HepG2 (cell line): ENCODE measurements at regions not wholly inside any gene's neighbourhood (a gene's known extent, or its start where the extent isn't known, plus 50 kb on each side); places are given as distances from the start of the nearest gene placed in this dataset.

ENCODE experiments used
- ATAC-seq: fragments of 200-7000 bp; cut with Tn5 transposase; 3 replicates; pipeline ENCODE4 v1.9.1; 2020; ENCODE audit warnings: mild to moderate bottlenecking, moderate library complexity
- BruUV-seq: library from RNA; stranded (reverse); fragments of 400-500 nt; replicated peaks from 2 replicates; lab custom pipeline; 2021; lab: Mats Ljungman, UMichigan
- CTCF ChIA-PET: fragments of 300-600 bp; formaldehyde crosslinking; extraction: SDS; loops from one replicate; lab custom pipeline; 2021; ENCODE audit warnings: low total read pairs, inconsistent platforms, low intra/inter-chr PET ratio; lab: Yijun Ruan, JAX
- POLR2A ChIA-PET: fragments of 350-600 bp; sonication (Branson Sonifier 250); formaldehyde crosslinking; loops from one replicate; lab custom pipeline; 2020; ENCODE audit warnings: antibody characterized with exemption, inconsistent platforms; lab: Yijun Ruan, JAX
- DNase-seq: peaks from one replicate; pipeline ENCODE4 v3.0.0-alpha.2; 2015; ENCODE audit warnings: low spot score
- FAIRE-seq: peaks from 3 replicates; lab custom pipeline; 2011; peaks lifted over from hg19 to GRCh38; lab: Jason Lieb, UNC
- H2AFZ ChIP-seq: one replicate; pipeline ENCODE4 v1.6.1; 2011; ENCODE audit warnings: low read length, inconsistent platforms
- H3K27ac ChIP-seq: fragments of 300-600 bp; 3 replicates; pipeline ENCODE4 v1.8.0; 2011; ENCODE audit warnings: mixed run types, mild to moderate bottlenecking, mixed read lengths, low read length, inconsistent platforms; ENCODE audit not compliant: insufficient read depth; ENCODE audit errors: extremely low read length
- H3K27me3 ChIP-seq, 2 experiments: fragments of 200-600 bp in 1 of 2; 2 replicates in 1 of 2; 3 replicates in 1 of 2; pipeline versions ENCODE4 v1.6.0 to v1.8.0; 2011; ENCODE audit warnings: low read length in 2 of 2, mild to moderate bottlenecking in 2 of 2, moderate library complexity in 2 of 2, inconsistent platforms in 1 of 2; ENCODE audit not compliant: insufficient read depth in 2 of 2, control insufficient read depth in 1 of 2
- H3K36me3 ChIP-seq, 2 experiments: fragments of 200-600 bp in 1 of 2; replicated peaks in 1 of 2; 2 replicates in 1 of 2; 3 replicates in 1 of 2; pipeline versions ENCODE4 v1.5.1 to v1.8.0; 2011; ENCODE audit warnings: low read length in 2 of 2, inconsistent platforms in 1 of 2; ENCODE audit not compliant: insufficient read depth in 2 of 2, control insufficient read depth in 1 of 2
- H3K4me1 ChIP-seq: 2 replicates; pipeline ENCODE4 v1.5.1; 2012; ENCODE audit warnings: low read length, inconsistent platforms; ENCODE audit not compliant: insufficient read depth
- H3K4me2 ChIP-seq: 2 replicates; pipeline ENCODE4 v1.6.0; 2011; ENCODE audit warnings: low read depth, low read length, inconsistent platforms
- H3K4me3 ChIP-seq, 3 experiments: fragments of 200-600 bp in 1 of 3; sonication (generic), shearing (Covaris generic) in 1 of 3; replicated peaks in 1 of 3; 2 replicates each; pipeline ENCODE4 v1.5.1; 2011 to 2016; ENCODE audit warnings: low read length in 3 of 3, inconsistent platforms in 2 of 3, low read depth in 2 of 3, mild to moderate bottlenecking in 2 of 3, control low read depth in 1 of 3, mixed read lengths in 1 of 3; ENCODE audit not compliant: insufficient read depth in 1 of 3
- H3K79me2 ChIP-seq: one replicate; pipeline ENCODE4 v1.6.1; 2011; ENCODE audit warnings: low read length, inconsistent platforms; ENCODE audit not compliant: insufficient read depth
- H3K9ac ChIP-seq: 2 replicates; pipeline ENCODE4 v1.6.0; 2011; ENCODE audit warnings: mild to moderate bottlenecking, low read depth, low read length, inconsistent platforms; ENCODE audit not compliant: insufficient read depth
- H3K9me3 ChIP-seq: 2 replicates; pipeline ENCODE4 v1.5.1; 2012; ENCODE audit warnings: mild to moderate bottlenecking, low read length
- H4K20me1 ChIP-seq: 2 replicates; pipeline ENCODE4 v1.6.0; 2011; ENCODE audit warnings: inconsistent platforms, mild to moderate bottlenecking, low read length, moderate library complexity; ENCODE audit not compliant: insufficient read depth
- BCL3 ChIP-seq: sonication (generic); formaldehyde crosslinking; IDR thresholded peaks from 2 replicates; pipeline ENCODE4 v1.5.1; 2020; ENCODE audit warnings: mild to moderate bottlenecking, missing genetic modification reagents, moderate library complexity
- CCAR2 ChIP-seq: fragments of 200-400 bp; formaldehyde crosslinking; optimal IDR thresholded peaks from 2 replicates; pipeline ENCODE3; 2018; ENCODE audit warnings: low read depth, mild to moderate bottlenecking, low read length, moderate library complexity
- CHCHD3 ChIP-seq: sonication (generic); formaldehyde crosslinking; IDR thresholded peaks from 2 replicates; pipeline ENCODE4 v1.8.0; 2022; ENCODE audit warnings: mild to moderate bottlenecking, missing genetic modification reagents, moderate library complexity
- DPF2 ChIP-seq: sonication (generic); formaldehyde crosslinking; IDR thresholded peaks from 2 replicates; pipeline ENCODE4 v1.4.0; 2020; ENCODE audit warnings: mild to moderate bottlenecking, low read depth, missing genetic modification reagents, borderline replicate concordance
- HES4 ChIP-seq: sonication (generic); formaldehyde crosslinking; IDR thresholded peaks from 2 replicates; pipeline ENCODE4 v1.9.0; 2021; ENCODE audit warnings: mild to moderate bottlenecking, missing genetic modification reagents, borderline replicate concordance
- JUND ChIP-seq: sonication (generic); formaldehyde crosslinking; IDR thresholded peaks from 2 replicates; pipeline ENCODE4 v1.8.0; 2022; ENCODE audit warnings: mild to moderate bottlenecking, missing genetic modification reagents
- MNT ChIP-seq: fragments of 450-650 bp; IDR thresholded peaks from 2 replicates; pipeline ENCODE4 v1.6.1; 2016
- NFE2L2 ChIP-seq: fragments of 150-350 bp; IDR thresholded peaks from 2 replicates; pipeline ENCODE4 v1.6.1; 2014; ENCODE audit warnings: low read length
- ONECUT2 ChIP-seq: sonication (generic); formaldehyde crosslinking; IDR thresholded peaks from 2 replicates; pipeline ENCODE4 v1.4.0; 2020; ENCODE audit warnings: missing genetic modification reagents
- PAWR ChIP-seq: sonication (generic); formaldehyde crosslinking; IDR thresholded peaks from 2 replicates; pipeline ENCODE4 v1.4.0; 2020; ENCODE audit warnings: missing genetic modification reagents, mild to moderate bottlenecking, borderline replicate concordance
- SOX6 ChIP-seq, 2 experiments: fragments of 450-650 bp in 1 of 2; sonication (generic) in 1 of 2; formaldehyde crosslinking in 1 of 2; IDR thresholded peaks; 2 replicates each; pipeline versions ENCODE4 v1.4.0 to v1.6.1; 2017 to 2020; ENCODE audit warnings: antibody characterized with exemption in 1 of 2, mild to moderate bottlenecking in 1 of 2, missing genetic modification reagents in 1 of 2
- TGIF2 ChIP-seq: IDR thresholded peaks from 2 replicates; pipeline ENCODE4 v1.6.1; 2016; ENCODE audit warnings: control low read depth, missing compliant biosample characterization
- U2AF2 ChIP-seq: fragments of 200-400 bp; formaldehyde crosslinking; IDR thresholded peaks from 2 replicates; pipeline ENCODE4 v1.6.1; 2017; ENCODE audit warnings: low read depth, mild to moderate bottlenecking, low read length
- ZNF232 ChIP-seq: sonication (generic); formaldehyde crosslinking; IDR thresholded peaks from 2 replicates; pipeline ENCODE4 v1.4.0; 2020; ENCODE audit warnings: missing genetic modification reagents, borderline replicate concordance
- ZNF44 ChIP-seq: sonication (generic); formaldehyde crosslinking; IDR thresholded peaks from 2 replicates; pipeline ENCODE4 v1.5.1; 2020; ENCODE audit warnings: mild to moderate bottlenecking, missing genetic modification reagents
- ZNF790 ChIP-seq: sonication (generic); formaldehyde crosslinking; IDR thresholded peaks from 2 replicates; pipeline ENCODE4 v1.8.0; 2022; ENCODE audit warnings: missing genetic modification reagents, mild to moderate bottlenecking, borderline replicate concordance
- WGBS: methylation state at CpG from one replicate; pipeline ENCODE4 v1.1.6; 2017; ENCODE audit warnings: low lambda C conversion rate; 5-methylcytosine and 5-hydroxymethylcytosine counted together
- in situ Hi-C: cut with HindIII; loops from 2 replicates; pipeline ENCODE4 v1.10.0; 2017; ENCODE audit warnings: low pct_unique_long_range_greater_than_20kb; ENCODE audit not compliant: extremely low pct_ligation_motif_present
- intact Hi-C: fragments of 100-400 bp; cut with micrococcal nuclease; formaldehyde crosslinking; loops from one replicate; pipeline ENCODE4 v1.10.0; 2022; ENCODE audit not compliant: unreplicated experiment
- TF ChIP-seq, protein P1 (sequence below): sonication (generic); formaldehyde crosslinking; IDR thresholded peaks from 2 replicates; pipeline ENCODE4 v1.4.0; 2020; ENCODE audit warnings: mild to moderate bottlenecking, missing genetic modification reagents
- TF ChIP-seq, protein P2 (sequence below), 2 experiments: sonication (generic) in 1 of 2; formaldehyde crosslinking in 1 of 2; IDR thresholded peaks; 2 replicates each; pipeline versions ENCODE4 v1.4.0 to v1.6.1; 2018 to 2020; ENCODE audit warnings: missing genetic modification reagents in 2 of 2, borderline replicate concordance in 1 of 2, low read depth in 1 of 2, mild to moderate bottlenecking in 1 of 2, missing biosample characterization in 1 of 2

- FAIRE-seq (no peak), DNase-seq (no peak), ATAC-seq (no peak)
- no peaks in the 10 kb centered on the region for H3K9me3 ChIP-seq
- no TSS peak for BruUV-seq
- ChIA-PET CTCF (no interaction called here), POLR2A (no interaction called here)
- no peaks in the 10 kb centered on the region for H3K4me1 ChIP-seq
- no peaks in the 10 kb centered on the region for H3K27me3 ChIP-seq
- no peaks in the 10 kb centered on the region for H3K36me3 ChIP-seq
- no peak overlapping the region for H3K4me3 ChIP-seq
- no peaks in the 10 kb centered on the region for H4K20me1 ChIP-seq
- intact Hi-C loops: no loop called here
- H3K79me2 ChIP-seq: no peaks in the 10 kb centered on the region
- H3K9ac ChIP-seq: no peak overlapping the region
- no peak overlapping the region for H3K4me2 ChIP-seq
- H3K27ac ChIP-seq: no peak overlapping the region
- WGBS: 51% methylated on average over 7 of the region's 7 CpGs
- H2AFZ ChIP-seq: no peak overlapping the region
- in situ Hi-C loops: no loop called here
- TF ChIP-seq, protein P1, sequence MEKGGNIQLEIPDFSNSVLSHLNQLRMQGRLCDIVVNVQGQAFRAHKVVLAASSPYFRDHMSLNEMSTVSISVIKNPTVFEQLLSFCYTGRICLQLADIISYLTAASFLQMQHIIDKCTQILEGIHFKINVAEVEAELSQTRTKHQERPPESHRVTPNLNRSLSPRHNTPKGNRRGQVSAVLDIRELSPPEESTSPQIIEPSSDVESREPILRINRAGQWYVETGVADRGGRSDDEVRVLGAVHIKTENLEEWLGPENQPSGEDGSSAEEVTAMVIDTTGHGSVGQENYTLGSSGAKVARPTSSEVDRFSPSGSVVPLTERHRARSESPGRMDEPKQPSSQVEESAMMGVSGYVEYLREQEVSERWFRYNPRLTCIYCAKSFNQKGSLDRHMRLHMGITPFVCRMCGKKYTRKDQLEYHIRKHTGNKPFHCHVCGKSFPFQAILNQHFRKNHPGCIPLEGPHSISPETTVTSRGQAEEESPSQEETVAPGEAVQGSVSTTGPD: no peak
- TF ChIP-seq BCL3 (CRISPR knock-in tag) (no peak), CCAR2 (no peak), CHCHD3 (CRISPR knock-in tag) (no peak), HES4 (CRISPR knock-in tag) (no peak), ZNF44 (CRISPR knock-in tag) (no peak), ONECUT2 (CRISPR knock-in tag) (no peak), NFE2L2 (no peak), ZNF790 (CRISPR knock-in tag) (no peak), MNT (no peak), JUND (CRISPR knock-in tag) (no peak), U2AF2 (no peak), DPF2 (no peak), PAWR (no peak), SOX6 (IDR thresholded peaks at IDR 0.05) (no peak), SOX6 (CRISPR knock-in tag; IDR thresholded peaks at IDR 0.05) (no peak), TGIF2 (CRISPR knock-in tag) (no peak), ZNF232 (CRISPR knock-in tag) (no peak)
- TF ChIP-seq, protein P2, sequence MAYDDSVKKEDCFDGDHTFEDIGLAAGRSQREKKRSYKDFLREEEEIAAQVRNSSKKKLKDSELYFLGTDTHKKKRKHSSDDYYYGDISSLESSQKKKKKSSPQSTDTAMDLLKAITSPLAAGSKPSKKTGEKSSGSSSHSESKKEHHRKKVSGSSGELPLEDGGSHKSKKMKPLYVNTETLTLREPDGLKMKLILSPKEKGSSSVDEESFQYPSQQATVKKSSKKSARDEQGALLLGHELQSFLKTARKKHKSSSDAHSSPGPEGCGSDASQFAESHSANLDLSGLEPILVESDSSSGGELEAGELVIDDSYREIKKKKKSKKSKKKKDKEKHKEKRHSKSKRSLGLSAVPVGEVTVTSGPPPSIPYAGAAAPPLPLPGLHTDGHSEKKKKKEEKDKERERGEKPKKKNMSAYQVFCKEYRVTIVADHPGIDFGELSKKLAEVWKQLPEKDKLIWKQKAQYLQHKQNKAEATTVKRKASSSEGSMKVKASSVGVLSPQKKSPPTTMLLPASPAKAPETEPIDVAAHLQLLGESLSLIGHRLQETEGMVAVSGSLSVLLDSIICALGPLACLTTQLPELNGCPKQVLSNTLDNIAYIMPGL (CRISPR knock-in tag; IDR thresholded peaks at IDR 0.05; ENCODE audit: borderline replicate concordance in 1 of 2, low read depth in 1 of 2): no peak
Measured at GRCh38 chr5:118722122-118723020, 266.0 kb downstream of the DTWD2 start.
